Upper lobe of right lung (tissue), 1 donor: ENCODE measurements at regions not wholly inside any gene's neighbourhood (a gene's known extent, or its start where the extent isn't known, plus 50 kb on each side); places are given as distances from the start of the nearest gene placed in this dataset.

ENCODE experiments used
- ATAC-seq: fragments of 200-7000 bp; cut with Tn5 transposase; one replicate; pipeline ENCODE4 v1.9.1; 2020; ENCODE audit warnings: mild to moderate bottlenecking, moderate library complexity
- DNase-seq: peaks from one replicate; pipeline ENCODE4 v3.0.0-alpha.2; 2020
- H3K27ac ChIP-seq: fragments of 200-600 bp; one replicate; pipeline ENCODE4 v1.8.0; 2022
- H3K27me3 ChIP-seq: fragments of 200-600 bp; one replicate; pipeline ENCODE4 v1.8.0; 2022; ENCODE audit warnings: mild to moderate bottlenecking
- H3K36me3 ChIP-seq: fragments of 200-600 bp; one replicate; pipeline ENCODE4 v1.8.0; 2022
- H3K4me1 ChIP-seq: fragments of 200-600 bp; one replicate; pipeline ENCODE4 v1.8.0; 2022
- H3K4me3 ChIP-seq: fragments of 200-600 bp; one replicate; pipeline ENCODE4 v1.8.0; 2022; ENCODE audit warnings: mild to moderate bottlenecking
- H3K9me3 ChIP-seq: fragments of 200-600 bp; one replicate; pipeline ENCODE4 v1.8.0; 2022
- intact Hi-C: fragments of 100-400 bp; cut with DNase I; formaldehyde crosslinking; loops from one replicate; pipeline ENCODE4 v1.11.0; 2022
- TF ChIP-seq, protein P1 (sequence below): fragments of 200-600 bp; IDR thresholded peaks from one replicate; pipeline ENCODE4 v1.8.0; 2022; ENCODE audit warnings: antibody characterized with exemption
- donor health status: DM: no; HTN: yes; CAD: no; lungs with severe emphysema.

DNA sequence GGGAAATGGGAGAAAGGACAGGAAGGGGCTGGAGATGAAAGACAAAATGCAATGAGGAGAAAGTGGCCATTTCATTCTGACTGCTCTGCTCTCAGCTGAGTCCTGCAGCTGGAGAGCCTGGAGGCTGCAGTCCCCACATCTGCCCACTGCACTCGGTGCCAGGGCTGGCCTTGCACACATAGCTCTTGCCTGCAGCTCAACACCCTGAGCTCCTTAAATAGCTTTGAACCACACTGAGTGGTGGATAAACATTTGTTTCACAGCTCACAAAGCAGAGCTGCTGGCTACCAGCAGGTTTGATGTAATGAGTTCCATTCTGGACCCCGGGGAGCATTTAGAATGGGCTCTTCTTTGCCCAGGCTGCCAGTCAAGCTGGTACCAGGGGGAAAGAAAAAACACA lies 426.1 kb upstream of the CADM1 start:
- DNase-seq (no peak), ATAC-seq (peak; percentile 12)
- H3K9me3 ChIP-seq: no peaks in the 10 kb centered on the region
- H3K4me1 ChIP-seq: peaks cover 12% of the 10 kb centered on the region
- intact Hi-C loops: no loop called here
- TF ChIP-seq, protein P1, sequence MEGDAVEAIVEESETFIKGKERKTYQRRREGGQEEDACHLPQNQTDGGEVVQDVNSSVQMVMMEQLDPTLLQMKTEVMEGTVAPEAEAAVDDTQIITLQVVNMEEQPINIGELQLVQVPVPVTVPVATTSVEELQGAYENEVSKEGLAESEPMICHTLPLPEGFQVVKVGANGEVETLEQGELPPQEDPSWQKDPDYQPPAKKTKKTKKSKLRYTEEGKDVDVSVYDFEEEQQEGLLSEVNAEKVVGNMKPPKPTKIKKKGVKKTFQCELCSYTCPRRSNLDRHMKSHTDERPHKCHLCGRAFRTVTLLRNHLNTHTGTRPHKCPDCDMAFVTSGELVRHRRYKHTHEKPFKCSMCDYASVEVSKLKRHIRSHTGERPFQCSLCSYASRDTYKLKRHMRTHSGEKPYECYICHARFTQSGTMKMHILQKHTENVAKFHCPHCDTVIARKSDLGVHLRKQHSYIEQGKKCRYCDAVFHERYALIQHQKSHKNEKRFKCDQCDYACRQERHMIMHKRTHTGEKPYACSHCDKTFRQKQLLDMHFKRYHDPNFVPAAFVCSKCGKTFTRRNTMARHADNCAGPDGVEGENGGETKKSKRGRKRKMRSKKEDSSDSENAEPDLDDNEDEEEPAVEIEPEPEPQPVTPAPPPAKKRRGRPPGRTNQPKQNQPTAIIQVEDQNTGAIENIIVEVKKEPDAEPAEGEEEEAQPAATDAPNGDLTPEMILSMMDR: no peak
- H3K27me3 ChIP-seq: no peaks in the 10 kb centered on the region
- no peaks in the 10 kb centered on the region for H3K36me3 ChIP-seq
- no peak overlapping the region for H3K4me3 ChIP-seq
- no peak overlapping the region for H3K27ac ChIP-seq

DNA sequence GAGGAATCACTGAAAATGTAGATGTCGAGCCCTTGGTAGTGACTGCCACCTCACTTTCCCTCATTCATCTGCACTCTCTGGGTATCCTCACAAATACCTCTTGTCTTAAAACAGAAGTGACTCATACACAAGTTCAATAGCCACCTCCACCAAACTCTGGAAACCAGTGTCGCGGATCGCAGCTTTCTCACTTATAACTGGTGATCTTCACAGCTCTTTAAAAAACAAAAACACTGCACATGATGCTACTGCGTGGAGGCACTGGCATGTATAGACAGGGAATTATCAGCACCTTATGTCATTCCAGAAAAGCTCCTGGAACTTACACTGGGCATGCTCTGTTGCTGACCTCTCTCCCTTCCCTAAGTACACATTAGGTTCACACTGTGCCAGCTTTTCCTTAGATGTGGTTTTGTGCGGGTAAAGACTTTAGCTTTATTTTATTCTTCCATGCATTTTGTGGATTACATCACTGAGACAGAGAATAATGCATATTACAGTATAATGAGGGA lies 425.5 kb upstream of the CADM1 start:
- no peaks in the 10 kb centered on the region for H3K9me3 ChIP-seq
- no peak overlapping the region for H3K4me3 ChIP-seq
- intact Hi-C loops: no loop called here
- DNase-seq (no peak), ATAC-seq (no peak)
- H3K27ac ChIP-seq: no peak overlapping the region
- H3K4me1 ChIP-seq: peaks cover 12% of the 10 kb centered on the region
- no peaks in the 10 kb centered on the region for H3K36me3 ChIP-seq
- TF ChIP-seq, protein P1: no peak
- H3K27me3 ChIP-seq: no peaks in the 10 kb centered on the region

DNA sequence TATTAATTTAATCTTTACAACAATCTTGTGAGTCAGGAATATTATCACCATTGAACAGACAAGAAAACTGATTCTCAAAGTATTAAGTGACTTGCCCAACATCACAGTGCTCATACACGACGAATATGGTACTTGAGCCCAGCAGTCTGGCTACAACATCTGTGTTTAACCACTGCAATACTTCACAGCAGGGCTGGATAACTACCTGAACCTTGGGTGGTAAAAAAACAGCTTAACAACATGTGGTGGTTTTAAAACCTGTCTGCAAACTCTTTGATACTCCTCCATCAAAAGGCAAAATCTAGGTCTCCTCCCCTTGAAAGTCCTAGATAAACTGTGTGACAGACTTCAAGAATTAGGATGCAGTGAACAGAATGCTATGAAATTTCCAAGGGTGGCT lies 424.6 kb upstream of the CADM1 start:
- H3K9me3 ChIP-seq: no peaks in the 10 kb centered on the region
- H3K4me3 ChIP-seq: no peak overlapping the region
- no peaks in the 10 kb centered on the region for H3K27me3 ChIP-seq
- no peak for DNase-seq
- H3K36me3 ChIP-seq: no peaks in the 10 kb centered on the region
- intact Hi-C loops: no loop called here
- no peak overlapping the region for H3K27ac ChIP-seq
- TF ChIP-seq, protein P1: no peak
- peaks cover 12% of the 10 kb centered on the region for H3K4me1 ChIP-seq
- ATAC-seq: no peak

DNA sequence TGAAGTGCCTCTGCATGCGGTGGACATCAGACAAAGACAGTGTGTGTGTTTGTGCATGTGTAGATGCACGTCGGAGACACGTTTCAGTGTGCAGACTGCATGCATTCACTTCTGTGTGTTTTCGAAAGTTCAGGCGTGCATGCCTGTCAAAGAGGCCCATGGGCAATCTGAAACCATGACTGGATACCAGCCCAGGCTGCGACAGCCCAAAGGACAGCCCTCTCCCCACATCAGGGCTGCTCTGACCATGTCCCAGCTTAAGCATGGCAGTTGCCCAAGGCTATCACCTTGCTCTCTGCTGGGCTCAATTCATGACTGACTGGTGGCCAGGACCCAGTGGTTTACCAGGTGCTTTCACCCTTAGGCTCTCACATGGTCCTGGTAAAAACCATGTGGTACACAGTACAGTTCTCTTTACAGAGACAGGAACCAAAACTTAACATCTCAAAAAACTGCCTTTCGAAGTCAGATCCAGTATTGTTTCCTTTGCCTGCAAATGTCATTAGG lies 423.7 kb upstream of the CADM1 start:
- DNase-seq (no peak), ATAC-seq (no peak)
- TF ChIP-seq, protein P1: no peak
- Histone ChIP-seq H3K27me3 (no peaks in the 10 kb centered on the region), H3K9me3 (no peaks in the 10 kb centered on the region), H3K36me3 (no peaks in the 10 kb centered on the region), H3K27ac (no peak overlapping the region), H3K4me3 (no peak overlapping the region), H3K4me1 (peaks cover 12% of the 10 kb centered on the region)
- intact Hi-C loops: no loop called here

DNA sequence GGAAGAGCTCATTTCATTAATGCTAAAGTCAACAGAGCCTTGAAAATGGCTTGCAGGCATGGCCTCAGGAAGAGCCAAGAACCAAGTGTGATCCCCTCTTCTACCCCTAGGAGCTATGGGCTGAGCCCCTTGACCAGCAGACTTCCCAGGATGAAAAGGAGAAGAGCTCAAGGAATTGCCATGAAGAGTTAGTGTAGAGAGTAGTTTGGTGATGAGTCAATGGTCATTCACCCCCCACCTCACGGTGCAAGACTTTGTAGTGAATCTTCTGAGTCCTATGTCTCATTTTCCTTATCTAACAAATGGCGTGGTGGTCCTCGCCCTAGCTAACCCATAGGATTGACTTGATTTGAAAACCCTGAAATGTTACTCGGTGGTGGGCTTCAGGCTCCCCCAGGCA lies 422.4 kb upstream of the CADM1 start:
- no peaks in the 10 kb centered on the region for H3K9me3 ChIP-seq
- DNase-seq (no peak), ATAC-seq (no peak)
- H3K4me3 ChIP-seq: no peak overlapping the region
- intact Hi-C loops: no loop called here
- no peak overlapping the region for H3K27ac ChIP-seq
- peaks cover 12% of the 10 kb centered on the region for H3K4me1 ChIP-seq
- no peaks in the 10 kb centered on the region for H3K36me3 ChIP-seq
- no peaks in the 10 kb centered on the region for H3K27me3 ChIP-seq
- TF ChIP-seq, protein P1: no peak

DNA sequence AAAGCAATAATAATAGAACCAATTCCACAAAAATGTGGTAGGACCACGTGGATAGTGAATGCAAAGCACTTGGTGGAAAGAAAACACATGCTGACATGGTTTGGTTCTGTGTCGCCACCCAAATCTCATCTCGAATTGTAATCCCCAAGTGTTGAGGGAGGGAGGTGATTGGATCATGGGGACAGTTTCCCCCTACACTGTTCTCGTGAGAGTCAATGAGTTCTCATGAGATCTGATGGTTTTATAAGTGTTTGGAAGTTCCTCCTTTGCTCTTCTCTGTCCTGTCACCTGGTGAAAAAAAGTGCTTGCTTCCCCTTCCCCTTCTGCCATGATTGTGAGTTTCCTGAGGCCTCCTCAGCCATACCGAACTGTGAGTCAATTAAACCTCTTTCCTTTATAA lies 421.9 kb upstream of the CADM1 start:
- Histone ChIP-seq H3K4me1 (peaks cover 12% of the 10 kb centered on the region), H3K36me3 (no peaks in the 10 kb centered on the region), H3K27me3 (no peaks in the 10 kb centered on the region), H3K4me3 (no peak overlapping the region), H3K9me3 (no peaks in the 10 kb centered on the region), H3K27ac (no peak overlapping the region)
- intact Hi-C loops: no loop called here
- TF ChIP-seq, protein P1: no peak
- no peak for DNase-seq
- ATAC-seq: no peak
